ENCODE measurements at regions not wholly inside any gene's neighbourhood (a gene's known extent, or its start where the extent isn't known, plus 50 kb on each side); places are given as distances from the start of the nearest gene placed in this dataset.

DNA sequence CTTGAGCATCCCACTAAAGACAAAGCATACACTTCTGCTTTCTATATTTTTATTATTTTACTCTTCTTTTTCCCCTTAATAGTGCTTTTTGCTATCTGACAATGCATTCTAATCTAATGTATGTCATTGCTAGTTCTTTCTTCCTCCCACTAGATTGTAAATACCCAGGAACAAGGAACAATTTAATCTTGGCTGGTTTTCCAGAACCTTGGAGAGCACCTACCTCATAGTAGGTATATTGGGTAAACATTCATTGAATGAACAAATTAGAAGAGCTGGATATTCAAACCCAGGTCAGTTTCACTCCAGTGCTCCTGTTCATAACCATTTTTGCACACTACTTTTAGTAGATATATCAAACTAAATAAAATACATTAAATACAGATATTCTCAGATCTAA is 1617.6 kb upstream of the SLC10A2 start:
- TF ChIP-seq TAF1 (IDR thresholded peaks at IDR 0.05; ENCODE audit: low read depth, low read length) (no peak), POLR2A (IDR thresholded peaks at IDR 0.05; ENCODE audit: low read depth, low read length) (no peak), POLR2AphosphoS5 (IDR thresholded peaks at IDR 0.05; ENCODE audit: low read depth, low read length) (no peak), POU2F2 (IDR thresholded peaks at IDR 0.05; ENCODE audit: low read depth, low read length) (no peak)

Measured in GM12891 (cell line).